ENCODE measurements at regions not wholly inside any gene's neighbourhood (a gene's known extent, or its start where the extent isn't known, plus 50 kb on each side); places are given as distances from the start of the nearest gene placed in this dataset.

GRCh38 chr13:85512421-85512820 lies 286.8 kb downstream of the SLITRK6 start:
- intact Hi-C loops (cut with micrococcal nuclease) = no loop called here
- ATAC-seq (no peak), DNase-seq (ENCODE audit: low read depth, low spot score) (no peak)
- H4K20me1 ChIP-seq (ENCODE audit: insufficient read depth) = no peaks in the 10 kb centered on the region
- POLR2A ChIA-PET = no interaction called here
- no peaks in the 10 kb centered on the region for H3K36me3 ChIP-seq (ENCODE audit: control insufficient read depth in 1 of 2, insufficient read depth in 2 of 2, low read length in 2 of 2)
- TF ChIP-seq SP1 (IDR thresholded peaks at IDR 0.05; ENCODE audit: low read depth) = no peak
- TF ChIP-seq YY1 (IDR thresholded peaks at IDR 0.05; ENCODE audit: extremely low read depth, insufficient replicate concordance, low read depth, low read length) = no peak
- TF ChIP-seq POLR2AphosphoS5 (IDR thresholded peaks at IDR 0.05; ENCODE audit: low read depth, low read length) = no peak
- TF ChIP-seq SRF (IDR thresholded peaks at IDR 0.05; ENCODE audit: low read depth) = no peak
- no peak for TF ChIP-seq REST (IDR thresholded peaks at IDR 0.05; ENCODE audit: low read depth)
- no peak for TF ChIP-seq ELF1 (IDR thresholded peaks at IDR 0.05; ENCODE audit: borderline replicate concordance, low read depth)
- no peak for TF ChIP-seq JUND (IDR thresholded peaks at IDR 0.05)
- no peak for TF ChIP-seq CBX3 (IDR thresholded peaks at IDR 0.05; ENCODE audit: low read depth)
- H3K9ac ChIP-seq (ENCODE audit: low read length) = no peak overlapping the region
- no peaks in the 10 kb centered on the region for H3K27me3 ChIP-seq (ENCODE audit: insufficient read depth, low read length)
- H3K4me2 ChIP-seq (ENCODE audit: low read length) = no peak overlapping the region
- no peak overlapping the region for H3K27ac ChIP-seq (ENCODE audit: low read depth, low read length)
- BruUV-seq (replicated peaks) = no TSS peak
- no peak overlapping the region for H2AFZ ChIP-seq (ENCODE audit: low read depth, low read length, poor library complexity, severe bottlenecking)
- H3K9me3 ChIP-seq (ENCODE audit: control insufficient read depth in 1 of 2, insufficient read depth in 1 of 2, low read depth in 1 of 2, low read length in 2 of 2) = peaks cover 4% of the 10 kb centered on the region in 2 experiments; a peak in 1 of 4 replicates
- no peak overlapping the region for H3K4me3 ChIP-seq (replicated peaks in 1 of 2; ENCODE audit: low read depth in 1 of 2, low read length in 2 of 2)
- RAD21 ChIA-PET (ENCODE audit: low non-redundant PET in 1 of 2, low total read pairs in 2 of 2, uncharacterized antibody in 2 of 2, unreplicated experiment in 2 of 2) = no interaction called here
- H3K4me1 ChIP-seq (ENCODE audit: control insufficient read depth in 1 of 2, insufficient read depth in 2 of 2, low read length in 2 of 2) = no peaks in the 10 kb centered on the region
- no peaks in the 10 kb centered on the region for H3K79me2 ChIP-seq (ENCODE audit: insufficient read depth, low read length)
- H3K9me2 ChIP-seq (ENCODE audit: insufficient read depth) = no peaks in the 10 kb centered on the region
- CTCF ChIA-PET = no interaction called here

Measured in HCT116 (cell line).